Heart right ventricle (tissue), 16 donors: ENCODE measurements at regions not wholly inside any gene's neighbourhood (a gene's known extent, or its start where the extent isn't known, plus 50 kb on each side); places are given as distances from the start of the nearest gene placed in this dataset.

Source experiments
- ATAC-seq, 8 donors: fragments of 200-7000 bp; cut with Tn5 transposase; one replicate each; pipeline ENCODE4 v1.9.1; 2020; ENCODE audit warnings: mild to moderate bottlenecking in 8 of 8, moderate library complexity in 8 of 8, moderate number of reproducible peaks in 1 of 8
- DNase-seq, 2 donors: peaks; one replicate each; pipeline ENCODE4 v3.0.0-alpha.2; 2020
- H3K27ac ChIP-seq, 10 donors: fragments of 200-600 bp; sonication (generic) in 2 of 10; one replicate each; pipeline versions ENCODE4 v1.5.0 to v1.8.0; 2020 to 2022; ENCODE audit warnings: mild to moderate bottlenecking in 3 of 10
- H3K27me3 ChIP-seq, 7 donors: fragments of 200-600 bp; one replicate each; pipeline ENCODE4 v1.8.0; 2021 to 2022; ENCODE audit warnings: mild to moderate bottlenecking in 2 of 7
- H3K36me3 ChIP-seq, 9 donors: fragments of 200-600 bp; sonication (generic) in 1 of 9; one replicate each; pipeline versions ENCODE4 v1.5.0 to v1.8.0; 2020 to 2022; ENCODE audit warnings: mild to moderate bottlenecking in 2 of 9
- H3K4me1 ChIP-seq, 9 donors: fragments of 200-600 bp; sonication (generic) in 1 of 9; one replicate each; pipeline versions ENCODE4 v1.5.0 to v1.8.0; 2020 to 2022; ENCODE audit warnings: mild to moderate bottlenecking in 4 of 9
- H3K4me3 ChIP-seq, 10 donors: fragments of 200-600 bp; sonication (generic) in 2 of 10; one replicate each; pipeline versions ENCODE4 v1.5.0 to v1.8.0; 2020 to 2022; ENCODE audit warnings: mild to moderate bottlenecking in 7 of 10, moderate library complexity in 2 of 10
- H3K9me3 ChIP-seq, 11 donors: fragments of 200-600 bp in 10 of 11; sonication (generic) in 2 of 11; one replicate each; pipeline versions ENCODE4 v1.5.0 to v1.8.0; 2013 to 2022; ENCODE audit warnings: mild to moderate bottlenecking in 2 of 11, control low read depth in 1 of 11, moderate library complexity in 1 of 11
- WGBS, 2 donors: extraction: QIAGEN DNeasy Blood & Tissue Kit; methylation state at CpG; one replicate each; pipeline ENCODE4 v1.1.7; 2013; ENCODE audit warnings: inconsistent platforms in 1 of 2; 5-methylcytosine and 5-hydroxymethylcytosine counted together
- intact Hi-C, 10 donors: fragments of 100-400 bp; cut with DNase I; formaldehyde crosslinking; loops; one replicate each; pipeline versions ENCODE4 v1.11.1 to v1.14.2; 2022
- TF ChIP-seq, protein P1 (sequence below), 9 donors: fragments of 200-600 bp; sonication (generic) in 2 of 9; IDR thresholded peaks; one replicate each; pipeline versions ENCODE4 v1.5.0 to v1.8.0; 2021 to 2022; ENCODE audit warnings: antibody characterized with exemption in 9 of 9, mild to moderate bottlenecking in 5 of 9, moderate library complexity in 1 of 9
- donor health status: Arrhythmogenic right ventricular cardiomyopathy.
- donor health status: ischemic (EF 13 %, LVEDD 7.1; RV severe dilation, severe dysfunction).
- donor health status: healthy with polysubstance abuse.
- donor health status: DM: no; HTN: yes; CAD: no.
- donor health status: DM: no; HTN: no; CAD: no.
- donor health status: ischemic (EF 25% LVEDD 6.9; RV normal size, moderate dysfunction).
- donor health status: ischemic (EF 25% LVEDD 5.7; RV mildly dilated, moderate dysfunction).
- donor health status: healthy.
- donor health status: DM: yes; HTN: yes; CAD: no.
- donor health status: Ischemic cardiomyopathy.
- donor health status: ischemic (EF 35%, LVEDD 5.7; RV mildly dilated, moderate dysfunction).
- donor health status: nonischemic (EF 11% LVEDD 7.7; RV severe dilation, severe dysfunction).
- donor health status: DM: yes; HTN: yes; CAD: no.
- donor health status: PGD.
- donor health status: ischemic (EF 29% LVEDD 5.4; RV normal size, mild dysfunction).
- donor health status: nonischemic (EF 23%, LVEDD 6.1; RV moderate dilation, normal function).

DNA sequence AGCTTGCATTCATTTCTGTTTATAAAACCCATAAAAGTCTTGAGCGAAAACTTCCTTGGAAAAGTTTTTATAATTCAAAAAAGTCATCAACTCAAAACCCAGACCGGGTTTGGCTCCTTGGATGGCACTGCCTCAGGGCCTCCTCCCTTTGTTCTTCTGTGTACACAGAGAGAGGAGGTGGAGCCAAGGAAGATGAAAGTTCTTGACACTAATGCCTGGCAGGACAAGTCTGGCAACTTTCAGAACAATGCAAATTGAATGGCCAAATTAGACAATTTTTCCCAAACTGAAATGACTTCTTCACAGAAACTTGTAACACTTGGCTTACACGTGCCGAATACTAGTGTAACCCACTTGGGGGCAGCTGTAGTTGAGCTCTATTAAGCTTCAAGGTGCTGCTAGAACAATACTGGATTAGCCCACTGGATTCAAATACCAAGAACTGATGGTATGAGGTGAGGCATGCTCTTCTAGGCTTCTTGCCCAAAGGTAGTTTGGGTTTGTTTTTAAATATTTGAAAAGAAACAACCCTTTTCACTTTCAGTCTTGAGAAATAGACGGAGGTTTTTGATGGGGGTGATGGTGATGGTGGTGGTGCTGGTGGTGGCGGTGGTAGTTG is 86.6 kb upstream of the FRMD6 start:
- DNase-seq (no peak), ATAC-seq (no peak)
- TF ChIP-seq, protein P1, sequence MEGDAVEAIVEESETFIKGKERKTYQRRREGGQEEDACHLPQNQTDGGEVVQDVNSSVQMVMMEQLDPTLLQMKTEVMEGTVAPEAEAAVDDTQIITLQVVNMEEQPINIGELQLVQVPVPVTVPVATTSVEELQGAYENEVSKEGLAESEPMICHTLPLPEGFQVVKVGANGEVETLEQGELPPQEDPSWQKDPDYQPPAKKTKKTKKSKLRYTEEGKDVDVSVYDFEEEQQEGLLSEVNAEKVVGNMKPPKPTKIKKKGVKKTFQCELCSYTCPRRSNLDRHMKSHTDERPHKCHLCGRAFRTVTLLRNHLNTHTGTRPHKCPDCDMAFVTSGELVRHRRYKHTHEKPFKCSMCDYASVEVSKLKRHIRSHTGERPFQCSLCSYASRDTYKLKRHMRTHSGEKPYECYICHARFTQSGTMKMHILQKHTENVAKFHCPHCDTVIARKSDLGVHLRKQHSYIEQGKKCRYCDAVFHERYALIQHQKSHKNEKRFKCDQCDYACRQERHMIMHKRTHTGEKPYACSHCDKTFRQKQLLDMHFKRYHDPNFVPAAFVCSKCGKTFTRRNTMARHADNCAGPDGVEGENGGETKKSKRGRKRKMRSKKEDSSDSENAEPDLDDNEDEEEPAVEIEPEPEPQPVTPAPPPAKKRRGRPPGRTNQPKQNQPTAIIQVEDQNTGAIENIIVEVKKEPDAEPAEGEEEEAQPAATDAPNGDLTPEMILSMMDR (IDR thresholded peaks at IDR 0.05): no peak
- WGBS, 2 donors: 77 to 90% methylated on average over 6 of the region's 6 CpGs
- intact Hi-C loops: no loop called here
- Histone ChIP-seq H3K36me3 (no peaks in the 10 kb centered on the region), H3K27me3 (no peaks in the 10 kb centered on the region), H3K4me1 (no peaks in the 10 kb centered on the region), H3K4me3 (no peak overlapping the region), H3K27ac (no peak overlapping the region), H3K9me3 (no peaks in the 10 kb centered on the region)

GRCh38 chr14:51566831-51567582 is 84.7 kb upstream of the FRMD6 start:
- no peaks in the 10 kb centered on the region for H3K9me3 ChIP-seq
- 71 to 81% methylated on average over 6 of the region's 6 CpGs for WGBS, 2 donors
- DNase-seq (no peak), ATAC-seq (no peak)
- no peak overlapping the region for H3K27ac ChIP-seq
- H3K4me1 ChIP-seq: no peaks in the 10 kb centered on the region
- TF ChIP-seq, protein P1 (IDR thresholded peaks at IDR 0.05): no peak
- no peak overlapping the region for H3K4me3 ChIP-seq
- H3K27me3 ChIP-seq: no peaks in the 10 kb centered on the region
- intact Hi-C loops: no loop called here
- H3K36me3 ChIP-seq: no peaks in the 10 kb centered on the region

GRCh38 chr14:51568366-51568765 is 83.3 kb upstream of the FRMD6 start:
- Histone ChIP-seq H3K27me3 (no peaks in the 10 kb centered on the region), H3K27ac (no peak overlapping the region), H3K4me3 (no peak overlapping the region), H3K36me3 (no peaks in the 10 kb centered on the region), H3K4me1 (no peaks in the 10 kb centered on the region), H3K9me3 (no peaks in the 10 kb centered on the region)
- WGBS, 2 donors: 71 to 94% methylated on average over 2 of the region's 2 CpGs
- TF ChIP-seq, protein P1 (IDR thresholded peaks at IDR 0.05): no peak
- intact Hi-C loops: no loop called here
- DNase-seq: no peak
- no peak for ATAC-seq

DNA sequence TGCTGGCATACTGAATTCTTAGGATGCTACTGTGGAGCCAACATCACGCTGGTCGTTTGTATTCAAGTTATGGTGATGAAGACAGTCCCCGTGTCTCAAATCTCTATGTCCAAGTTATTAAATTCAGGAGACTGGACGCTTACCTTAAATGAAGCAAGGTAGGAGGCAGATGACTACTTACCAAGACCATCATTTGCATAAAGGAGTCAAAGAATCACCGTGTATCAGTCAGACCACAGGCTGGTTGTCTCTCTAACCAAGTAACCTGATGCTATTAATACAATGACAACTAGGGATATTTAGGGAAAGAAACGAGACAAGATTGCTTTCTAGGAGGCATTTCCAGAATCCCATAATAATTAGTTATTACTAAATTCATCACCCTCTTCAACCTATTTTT is 78.1 kb upstream of the FRMD6 start:
- no peak for ATAC-seq
- TF ChIP-seq, protein P1 (IDR thresholded peaks at IDR 0.05): no peak
- WGBS, 2 donors: 88% methylated on average over 6 of the region's 6 CpGs
- no peaks in the 10 kb centered on the region for H3K27me3 ChIP-seq
- H3K4me1 ChIP-seq: no peaks in the 10 kb centered on the region
- DNase-seq: no peak
- no peaks in the 10 kb centered on the region for H3K36me3 ChIP-seq
- H3K27ac ChIP-seq: no peak overlapping the region
- intact Hi-C loops: no loop called here
- no peaks in the 10 kb centered on the region for H3K9me3 ChIP-seq
- H3K4me3 ChIP-seq: no peak overlapping the region
